HepG2 (cell line): ENCODE measurements at regions not wholly inside any gene's neighbourhood (a gene's known extent, or its start where the extent isn't known, plus 50 kb on each side); places are given as distances from the start of the nearest gene placed in this dataset.

Source experiments
- BCL6 ChIP-seq: IDR thresholded peaks from 2 replicates; pipeline ENCODE4 v1.6.1; 2016; ENCODE audit warnings: missing genetic modification reagents, missing compliant biosample characterization
- CBFB ChIP-seq: sonication (generic); formaldehyde crosslinking; IDR thresholded peaks from 2 replicates; pipeline ENCODE4 v1.4.0; 2020; ENCODE audit warnings: missing genetic modification reagents
- CHD2 ChIP-seq: IDR thresholded peaks from 2 replicates; pipeline ENCODE4 v1.6.1; 2011; ENCODE audit warnings: low read depth, low read length, improper control_type of control experiment
- DNMT3B ChIP-seq: conservative IDR thresholded peaks from 2 replicates; pipeline ENCODE4 v1.6.1; 2016; ENCODE audit warnings: missing biosample characterization, control low read depth
- FOXA1 ChIP-seq, 2 experiments: fragments of 450-650 bp in 1 of 2; sonication (generic) in 1 of 2; formaldehyde crosslinking in 1 of 2; IDR thresholded peaks; 2 replicates each; pipeline versions ENCODE4 v1.4.0 to v1.6.1; 2016 to 2020; ENCODE audit warnings: missing genetic modification reagents in 1 of 2
- HCFC1 ChIP-seq: fragments of 150-350 bp; IDR thresholded peaks from 2 replicates; pipeline ENCODE4 v1.6.1; 2014; ENCODE audit warnings: low read depth, low read length
- HNF4A ChIP-seq: sonication (generic); formaldehyde crosslinking; IDR thresholded peaks from 2 replicates; pipeline ENCODE4 v1.4.0; 2020; ENCODE audit warnings: missing genetic modification reagents
- HNF4G ChIP-seq, 2 experiments: sonication (generic) in 1 of 2; formaldehyde crosslinking in 1 of 2; IDR thresholded peaks; 2 replicates each; pipeline versions ENCODE4 v1.4.0 to v1.6.1; 2011 to 2020; ENCODE audit warnings: borderline replicate concordance in 2 of 2, low read depth in 2 of 2, mild to moderate bottlenecking in 2 of 2, low read length in 1 of 2, missing genetic modification reagents in 1 of 2, moderate library complexity in 1 of 2
- JARID2 ChIP-seq: sonication (generic); formaldehyde crosslinking; IDR thresholded peaks from 2 replicates; pipeline ENCODE4 v1.8.1; 2023; ENCODE audit warnings: missing genetic modification reagents, inconsistent platforms; ENCODE audit not compliant: insufficient replicate concordance
- MEIS1 ChIP-seq: sonication (generic); formaldehyde crosslinking; IDR thresholded peaks from 2 replicates; pipeline ENCODE4 v1.9.0; 2021; ENCODE audit warnings: mild to moderate bottlenecking, missing genetic modification reagents, moderate library complexity, borderline replicate concordance
- NCOA5 ChIP-seq: sonication (generic); formaldehyde crosslinking; IDR thresholded peaks from 2 replicates; pipeline ENCODE4 v1.4.0; 2020; ENCODE audit warnings: missing genetic modification reagents
- TBX3 ChIP-seq: fragments of 450-650 bp; IDR thresholded peaks from 2 replicates; pipeline ENCODE4 v1.6.1; 2017; ENCODE audit warnings: antibody characterized with exemption, mild to moderate bottlenecking, inconsistent platforms, borderline replicate concordance
- TMF1 ChIP-seq: sonication (generic); formaldehyde crosslinking; IDR thresholded peaks from 2 replicates; pipeline ENCODE4 v1.8.1; 2022; ENCODE audit warnings: low read depth, missing genetic modification reagents
- ZNF720 ChIP-seq: sonication (generic); formaldehyde crosslinking; IDR thresholded peaks from 2 replicates; pipeline ENCODE4 v1.4.0; 2020; ENCODE audit warnings: missing genetic modification reagents
- TF ChIP-seq, protein P1 (sequence below), 2 experiments: sonication (generic) in 1 of 2; formaldehyde crosslinking in 1 of 2; IDR thresholded peaks; 2 replicates each; pipeline versions ENCODE4 v1.6.1 to v1.9.0; 2014 to 2022; ENCODE audit warnings: antibody characterized with exemption in 1 of 2, borderline replicate concordance in 1 of 2, inconsistent platforms in 1 of 2, low read depth in 1 of 2, missing genetic modification reagents in 1 of 2
- TF ChIP-seq, protein P2 (sequence below): sonication (generic); formaldehyde crosslinking; IDR thresholded peaks from 2 replicates; pipeline ENCODE4 v1.8.0; 2022; ENCODE audit warnings: mild to moderate bottlenecking, missing genetic modification reagents, moderate library complexity
- TF ChIP-seq, protein P3 (sequence below): sonication (generic); formaldehyde crosslinking; IDR thresholded peaks from 2 replicates; pipeline ENCODE4 v1.8.0; 2022; ENCODE audit warnings: missing genetic modification reagents, mild to moderate bottlenecking, moderate library complexity, borderline replicate concordance
- TF ChIP-seq, protein P4 (sequence below): sonication (generic); formaldehyde crosslinking; IDR thresholded peaks from 2 replicates; pipeline ENCODE4 v1.5.0; 2020; ENCODE audit warnings: mild to moderate bottlenecking, missing genetic modification reagents

DNA sequence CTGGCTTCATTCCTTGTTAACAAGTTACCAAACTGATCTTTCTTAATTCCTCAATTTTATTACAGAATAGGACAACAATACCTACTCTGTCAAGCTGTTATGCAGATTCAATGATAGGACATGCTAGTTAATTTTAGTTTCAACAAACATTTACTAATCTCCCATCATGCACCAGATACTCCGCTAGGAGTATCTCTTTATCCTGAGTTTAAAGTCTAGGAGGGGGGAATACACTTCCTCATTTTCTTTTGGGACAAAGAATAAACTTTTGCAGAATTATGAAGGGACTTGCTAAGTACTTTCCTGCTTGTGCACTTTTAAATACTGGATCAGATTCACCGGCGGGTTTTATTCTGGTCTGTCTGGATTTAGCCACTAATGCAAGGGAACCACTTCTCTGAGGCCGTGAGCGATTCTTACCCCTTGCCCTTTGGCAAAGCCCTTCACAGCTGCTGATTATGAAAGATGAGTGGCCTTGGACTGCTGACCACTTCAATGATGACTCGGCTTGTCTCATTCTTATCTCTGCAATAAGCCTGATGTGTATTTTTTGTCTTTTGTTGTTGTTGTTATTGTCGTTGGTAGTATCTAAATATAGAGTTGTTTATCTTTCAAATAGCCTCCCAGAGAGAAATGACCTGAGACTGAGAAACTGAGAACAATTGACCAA is 73.9 kb downstream of the RMI1 start (continued):
- TF ChIP-seq, protein P1, sequence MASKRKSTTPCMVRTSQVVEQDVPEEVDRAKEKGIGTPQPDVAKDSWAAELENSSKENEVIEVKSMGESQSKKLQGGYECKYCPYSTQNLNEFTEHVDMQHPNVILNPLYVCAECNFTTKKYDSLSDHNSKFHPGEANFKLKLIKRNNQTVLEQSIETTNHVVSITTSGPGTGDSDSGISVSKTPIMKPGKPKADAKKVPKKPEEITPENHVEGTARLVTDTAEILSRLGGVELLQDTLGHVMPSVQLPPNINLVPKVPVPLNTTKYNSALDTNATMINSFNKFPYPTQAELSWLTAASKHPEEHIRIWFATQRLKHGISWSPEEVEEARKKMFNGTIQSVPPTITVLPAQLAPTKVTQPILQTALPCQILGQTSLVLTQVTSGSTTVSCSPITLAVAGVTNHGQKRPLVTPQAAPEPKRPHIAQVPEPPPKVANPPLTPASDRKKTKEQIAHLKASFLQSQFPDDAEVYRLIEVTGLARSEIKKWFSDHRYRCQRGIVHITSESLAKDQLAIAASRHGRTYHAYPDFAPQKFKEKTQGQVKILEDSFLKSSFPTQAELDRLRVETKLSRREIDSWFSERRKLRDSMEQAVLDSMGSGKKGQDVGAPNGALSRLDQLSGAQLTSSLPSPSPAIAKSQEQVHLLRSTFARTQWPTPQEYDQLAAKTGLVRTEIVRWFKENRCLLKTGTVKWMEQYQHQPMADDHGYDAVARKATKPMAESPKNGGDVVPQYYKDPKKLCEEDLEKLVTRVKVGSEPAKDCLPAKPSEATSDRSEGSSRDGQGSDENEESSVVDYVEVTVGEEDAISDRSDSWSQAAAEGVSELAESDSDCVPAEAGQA (IDR thresholded peaks at IDR 0.05; ENCODE audit: low read depth) = no peak
- TF ChIP-seq, protein P1 (CRISPR knock-in tag; IDR thresholded peaks at IDR 0.05; ENCODE audit: borderline replicate concordance) = no peak
- TF ChIP-seq HNF4A (CRISPR knock-in tag) (peak; percentile 85), HNF4G (IDR thresholded peaks at IDR 0.05; ENCODE audit: borderline replicate concordance, low read depth, low read length) (0 out of 2 replicates have a peak, but pooled peaks have one; percentile 33), HNF4G (CRISPR knock-in tag; IDR thresholded peaks at IDR 0.05; ENCODE audit: borderline replicate concordance, low read depth) (no peak), HCFC1 (no peak), FOXA1 (IDR thresholded peaks at IDR 0.05) (no peak), FOXA1 (CRISPR knock-in tag; IDR thresholded peaks at IDR 0.05) (no peak), CBFB (CRISPR knock-in tag) (no peak), BCL6 (CRISPR knock-in tag) (no peak), TBX3 (no peak), JARID2 (no peak), NCOA5 (CRISPR knock-in tag) (no peak), ZNF720 (CRISPR knock-in tag) (no peak), TMF1 (CRISPR knock-in tag) (no peak), MEIS1 (no peak), DNMT3B (CRISPR knock-in tag) (no peak), CHD2 (no peak)
- TF ChIP-seq, protein P2, sequence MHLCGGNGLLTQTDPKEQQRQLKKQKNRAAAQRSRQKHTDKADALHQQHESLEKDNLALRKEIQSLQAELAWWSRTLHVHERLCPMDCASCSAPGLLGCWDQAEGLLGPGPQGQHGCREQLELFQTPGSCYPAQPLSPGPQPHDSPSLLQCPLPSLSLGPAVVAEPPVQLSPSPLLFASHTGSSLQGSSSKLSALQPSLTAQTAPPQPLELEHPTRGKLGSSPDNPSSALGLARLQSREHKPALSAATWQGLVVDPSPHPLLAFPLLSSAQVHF (CRISPR knock-in tag) = no peak
- TF ChIP-seq, protein P3, sequence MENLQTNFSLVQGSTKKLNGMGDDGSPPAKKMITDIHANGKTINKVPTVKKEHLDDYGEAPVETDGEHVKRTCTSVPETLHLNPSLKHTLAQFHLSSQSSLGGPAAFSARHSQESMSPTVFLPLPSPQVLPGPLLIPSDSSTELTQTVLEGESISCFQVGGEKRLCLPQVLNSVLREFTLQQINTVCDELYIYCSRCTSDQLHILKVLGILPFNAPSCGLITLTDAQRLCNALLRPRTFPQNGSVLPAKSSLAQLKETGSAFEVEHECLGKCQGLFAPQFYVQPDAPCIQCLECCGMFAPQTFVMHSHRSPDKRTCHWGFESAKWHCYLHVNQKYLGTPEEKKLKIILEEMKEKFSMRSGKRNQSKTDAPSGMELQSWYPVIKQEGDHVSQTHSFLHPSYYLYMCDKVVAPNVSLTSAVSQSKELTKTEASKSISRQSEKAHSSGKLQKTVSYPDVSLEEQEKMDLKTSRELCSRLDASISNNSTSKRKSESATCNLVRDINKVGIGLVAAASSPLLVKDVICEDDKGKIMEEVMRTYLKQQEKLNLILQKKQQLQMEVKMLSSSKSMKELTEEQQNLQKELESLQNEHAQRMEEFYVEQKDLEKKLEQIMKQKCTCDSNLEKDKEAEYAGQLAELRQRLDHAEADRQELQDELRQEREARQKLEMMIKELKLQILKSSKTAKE = no peak
- TF ChIP-seq, protein P4, sequence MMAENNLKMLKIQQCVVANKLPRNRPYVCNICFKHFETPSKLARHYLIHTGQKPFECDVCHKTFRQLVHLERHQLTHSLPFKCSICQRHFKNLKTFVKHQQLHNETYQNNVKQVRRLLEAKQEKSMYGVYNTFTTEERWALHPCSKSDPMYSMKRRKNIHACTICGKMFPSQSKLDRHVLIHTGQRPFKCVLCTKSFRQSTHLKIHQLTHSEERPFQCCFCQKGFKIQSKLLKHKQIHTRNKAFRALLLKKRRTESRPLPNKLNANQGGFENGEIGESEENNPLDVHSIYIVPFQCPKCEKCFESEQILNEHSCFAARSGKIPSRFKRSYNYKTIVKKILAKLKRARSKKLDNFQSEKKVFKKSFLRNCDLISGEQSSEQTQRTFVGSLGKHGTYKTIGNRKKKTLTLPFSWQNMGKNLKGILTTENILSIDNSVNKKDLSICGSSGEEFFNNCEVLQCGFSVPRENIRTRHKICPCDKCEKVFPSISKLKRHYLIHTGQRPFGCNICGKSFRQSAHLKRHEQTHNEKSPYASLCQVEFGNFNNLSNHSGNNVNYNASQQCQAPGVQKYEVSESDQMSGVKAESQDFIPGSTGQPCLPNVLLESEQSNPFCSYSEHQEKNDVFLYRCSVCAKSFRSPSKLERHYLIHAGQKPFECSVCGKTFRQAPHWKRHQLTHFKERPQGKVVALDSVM (CRISPR knock-in tag) = no peak
